Thyroid gland (tissue), 4 donors: ENCODE measurements at regions not wholly inside any gene's neighbourhood (a gene's known extent, or its start where the extent isn't known, plus 50 kb on each side); places are given as distances from the start of the nearest gene placed in this dataset.

Experiments
- DNase-seq, 2 donors: peaks; one replicate each; pipeline ENCODE4 v3.0.0-alpha.2; 2019
- H3K27ac ChIP-seq, 3 donors: fragments of 200-600 bp; sonication (generic); 1 replicate in 2 of 3; 2 replicates in 1 of 3; pipeline ENCODE4 v1.5.1; 2016 to 2019; ENCODE audit warnings: mild to moderate bottlenecking in 1 of 3, moderate library complexity in 1 of 3
- H3K27me3 ChIP-seq: fragments of 200-600 bp; sonication (generic); one replicate; pipeline ENCODE4 v1.5.1; 2019
- H3K36me3 ChIP-seq, 2 donors: fragments of 200-600 bp; sonication (generic); one replicate each; pipeline ENCODE4 v1.5.1; 2016 to 2019
- H3K4me1 ChIP-seq, 2 donors: fragments of 200-600 bp; sonication (generic); one replicate each; pipeline ENCODE4 v1.5.1; 2017 to 2019
- H3K4me3 ChIP-seq, 3 donors: fragments of 200-600 bp; sonication (generic); replicated peaks in 1 of 3; 1 replicate in 2 of 3; 2 replicates in 1 of 3; pipeline ENCODE4 v1.5.1; 2016; ENCODE audit warnings: mild to moderate bottlenecking in 1 of 3
- H3K9me3 ChIP-seq: fragments of 200-600 bp; sonication (generic); one replicate; pipeline ENCODE4 v1.5.1; 2017
- CTCF ChIP-seq, 6 experiments: fragments of 200-600 bp in 3 of 6; fragments of 450-650 bp in 3 of 6; sonication (generic) in 3 of 6; IDR thresholded peaks; one replicate each; pipeline ENCODE4 v1.5.1; 2016 to 2019; ENCODE audit warnings: antibody characterized with exemption in 6 of 6, mild to moderate bottlenecking in 2 of 6, inconsistent platforms in 1 of 6, moderate library complexity in 1 of 6
- POLR2A ChIP-seq, 2 donors: fragments of 450-650 bp; IDR thresholded peaks; one replicate each; pipeline ENCODE4 v1.6.1; 2017; ENCODE audit warnings: antibody characterized with exemption in 2 of 2, mild to moderate bottlenecking in 2 of 2, moderate library complexity in 1 of 2
- WGBS, 2 donors: methylation state at CpG; one replicate each; pipeline ENCODE4 v1.1.5; 2017; 5-methylcytosine and 5-hydroxymethylcytosine counted together
- intact Hi-C: fragments of 100-400 bp; cut with DNase I; formaldehyde crosslinking; loops from one replicate; pipeline ENCODE4 v1.15.1; 2023

- intact Hi-C loops, result no loop called here
- DNase-seq, result no peak
- H3K27ac ChIP-seq, result no peak overlapping the region
- no peaks in the 10 kb centered on the region for H3K9me3 ChIP-seq
- no peaks in the 10 kb centered on the region for H3K4me1 ChIP-seq
- H3K27me3 ChIP-seq, result no peaks in the 10 kb centered on the region
- TF ChIP-seq CTCF (IDR thresholded peaks at IDR 0.05), result no peak
- no peak for TF ChIP-seq POLR2A (IDR thresholded peaks at IDR 0.05)
- no peaks in the 10 kb centered on the region for H3K36me3 ChIP-seq
- H3K4me3 ChIP-seq, result no peak overlapping the region
- 94 to 98% methylated on average over 1 of the region's 1 CpG for WGBS, 2 donors
Measured at GRCh38 chr5:15393146-15393545, 106.8 kb upstream of the FBXL7 start.

DNA sequence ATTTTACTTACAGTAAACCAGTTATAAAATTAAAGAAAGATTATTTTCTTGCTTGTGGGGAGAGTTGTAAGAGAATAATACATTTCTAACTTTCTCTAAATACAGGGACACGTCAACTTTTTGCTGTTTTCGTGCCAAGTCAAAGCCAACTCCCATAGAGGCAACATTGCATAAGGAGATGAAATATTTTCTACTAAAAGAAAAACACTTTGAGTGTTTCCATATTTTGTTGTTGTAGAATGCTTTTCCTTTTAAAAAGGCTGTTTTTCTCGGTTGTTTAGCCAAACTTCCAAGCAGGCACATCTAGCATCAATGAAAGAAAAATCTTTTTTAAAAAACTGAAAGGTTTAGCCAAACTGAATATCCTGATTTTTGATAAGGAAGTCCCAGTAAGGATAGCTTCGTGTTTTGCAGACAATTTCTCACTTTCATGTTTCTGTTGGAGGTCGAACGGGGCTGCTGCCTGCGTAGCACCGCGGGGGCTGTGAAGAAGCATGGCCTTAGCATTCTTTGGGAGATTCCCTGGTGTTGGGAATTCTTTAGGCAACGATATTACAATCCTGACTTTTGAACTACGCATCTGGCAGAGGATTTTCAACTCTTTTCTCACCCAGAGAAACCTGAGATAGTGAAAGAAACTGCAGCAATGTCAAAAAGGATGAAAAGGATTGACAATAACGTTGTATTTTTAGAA is 108.1 kb upstream of the FBXL7 start:
- TF ChIP-seq POLR2A (IDR thresholded peaks at IDR 0.05), result no peak
- no peak for TF ChIP-seq CTCF (IDR thresholded peaks at IDR 0.05)
- intact Hi-C loops, result no loop called here
- no peaks in the 10 kb centered on the region for H3K27me3 ChIP-seq
- H3K36me3 ChIP-seq, result no peaks in the 10 kb centered on the region
- no peak for DNase-seq
- H3K4me1 ChIP-seq, result no peaks in the 10 kb centered on the region
- H3K9me3 ChIP-seq, result no peaks in the 10 kb centered on the region
- H3K27ac ChIP-seq, result no peak overlapping the region
- 60 to 64% methylated on average over 12 of the region's 12 CpGs for WGBS, 2 donors
- no peak overlapping the region for H3K4me3 ChIP-seq

- 92% methylated on average over 2 of the region's 2 CpGs for WGBS, 2 donors
- Histone ChIP-seq H3K36me3 (no peaks in the 10 kb centered on the region), H3K4me1 (no peaks in the 10 kb centered on the region), H3K27ac (no peak overlapping the region), H3K27me3 (no peaks in the 10 kb centered on the region), H3K4me3 (no peak overlapping the region), H3K9me3 (no peaks in the 10 kb centered on the region)
- no peak for TF ChIP-seq POLR2A (IDR thresholded peaks at IDR 0.05)
- no peak for TF ChIP-seq CTCF (IDR thresholded peaks at IDR 0.05)
- intact Hi-C loops, result no loop called here
- DNase-seq, result no peak
Measured at GRCh38 chr5:15388866-15389265, 111.1 kb upstream of the FBXL7 start.

- Histone ChIP-seq H3K27ac (no peak overlapping the region), H3K27me3 (no peaks in the 10 kb centered on the region), H3K4me3 (no peak overlapping the region), H3K9me3 (no peaks in the 10 kb centered on the region), H3K4me1 (no peaks in the 10 kb centered on the region), H3K36me3 (no peaks in the 10 kb centered on the region)
- 83 to 86% methylated on average over 6 of the region's 6 CpGs for WGBS, 2 donors
- DNase-seq, result no peak
- no peak for TF ChIP-seq CTCF (IDR thresholded peaks at IDR 0.05)
- TF ChIP-seq POLR2A (IDR thresholded peaks at IDR 0.05), result no peak
- intact Hi-C loops, result no loop called here
Measured at GRCh38 chr5:15387931-15388524, 112.0 kb upstream of the FBXL7 start.

GRCh38 chr5:15386122-15386521 is 113.9 kb upstream of the FBXL7 start:
- Histone ChIP-seq H3K4me1 (no peaks in the 10 kb centered on the region), H3K4me3 (no peak overlapping the region), H3K27me3 (no peaks in the 10 kb centered on the region), H3K36me3 (no peaks in the 10 kb centered on the region), H3K9me3 (no peaks in the 10 kb centered on the region), H3K27ac (no peak overlapping the region)
- DNase-seq, result no peak
- intact Hi-C loops, result no loop called here
- WGBS, 2 donors, result 96 to 100% methylated on average over 3 of the region's 3 CpGs
- TF ChIP-seq CTCF (IDR thresholded peaks at IDR 0.05) (no peak), POLR2A (IDR thresholded peaks at IDR 0.05) (no peak)
